GM18909 (cell line): ENCODE measurements at regions not wholly inside any gene's neighbourhood (a gene's known extent, or its start where the extent isn't known, plus 50 kb on each side); places are given as distances from the start of the nearest gene placed in this dataset.

ENCODE experiments used
- ATAC-seq: cut with Tn5 transposase; IDR thresholded peaks from one replicate; pipeline ENCODE4 v1.9.1; 2021; ENCODE audit warnings: mild to moderate bottlenecking; ENCODE audit not compliant: unreplicated experiment, poor library complexity

- no peak for ATAC-seq
Measured at GRCh38 chr4:17128268-17128667, 229.8 kb upstream of the LDB2 start.

- no peak for ATAC-seq
Measured at GRCh38 chr4:17126321-17126966, 228.0 kb upstream of the LDB2 start.

GRCh38 chr4:17124767-17125166 lies 226.3 kb upstream of the LDB2 start:
- no peak for ATAC-seq

GRCh38 chr4:17120761-17121160 lies 222.3 kb upstream of the LDB2 start:
- no peak for ATAC-seq

GRCh38 chr4:17117746-17118145 lies 219.3 kb upstream of the LDB2 start:
- no peak for ATAC-seq

- ATAC-seq = no peak
Measured at GRCh38 chr4:17115583-17115982, 217.1 kb upstream of the LDB2 start.

- no peak for ATAC-seq
Measured at GRCh38 chr4:17112292-17112659, 213.8 kb upstream of the LDB2 start.

- ATAC-seq = no peak
Measured at GRCh38 chr4:17109126-17109525, 210.7 kb upstream of the LDB2 start.

GRCh38 chr4:17103231-17103630 lies 204.8 kb upstream of the LDB2 start:
- ATAC-seq = no peak

- no peak for ATAC-seq
Measured at GRCh38 chr4:17098996-17099395, 200.6 kb upstream of the LDB2 start.

- ATAC-seq = no peak
Measured at GRCh38 chr4:17098401-17098800, 200.0 kb upstream of the LDB2 start.

GRCh38 chr4:17097362-17097761 lies 198.9 kb upstream of the LDB2 start:
- no peak for ATAC-seq

- no peak for ATAC-seq
Measured at GRCh38 chr4:17096692-17097091, 198.2 kb upstream of the LDB2 start.

GRCh38 chr4:17095771-17096170 lies 197.3 kb upstream of the LDB2 start:
- no peak for ATAC-seq

GRCh38 chr4:17094876-17095210 lies 196.4 kb upstream of the LDB2 start:
- ATAC-seq = no peak

- no peak for ATAC-seq
Measured at GRCh38 chr4:17094159-17094875, 195.9 kb upstream of the LDB2 start.

GRCh38 chr4:17093481-17093880 lies 195.0 kb upstream of the LDB2 start:
- ATAC-seq = peak; percentile 32

GRCh38 chr4:17092736-17093437 lies 194.4 kb upstream of the LDB2 start:
- ATAC-seq = peak; percentile 91

- ATAC-seq = no peak
Measured at GRCh38 chr4:17091104-17091503, 192.7 kb upstream of the LDB2 start.

GRCh38 chr4:17090063-17090462 lies 191.6 kb upstream of the LDB2 start:
- ATAC-seq = no peak

GRCh38 chr4:17085416-17085815 lies 187.0 kb upstream of the LDB2 start:
- ATAC-seq = no peak

GRCh38 chr4:17082186-17082585 lies 183.7 kb upstream of the LDB2 start:
- no peak for ATAC-seq
